H1 (cell line): ENCODE measurements at regions not wholly inside any gene's neighbourhood (a gene's known extent, or its start where the extent isn't known, plus 50 kb on each side); places are given as distances from the start of the nearest gene placed in this dataset.

Experiments used
- CTCF ChIA-PET: fragments of 300-600 bp; sonication (Branson Sonifier 250); formaldehyde crosslinking; loops from one replicate; lab custom pipeline; 2021; ENCODE audit not compliant: partially characterized antibody; lab: Charles Lee
- POLR2A ChIA-PET: fragments of 300-600 bp; sonication (Branson Sonifier 250); formaldehyde crosslinking; loops from one replicate; lab custom pipeline; 2021; ENCODE audit warnings: inconsistent platforms; ENCODE audit not compliant: partially characterized antibody; lab: Charles Lee
- DNase-seq, 2 experiments: peaks; one replicate each; pipeline versions ENCODE4 v3.0.0 to v3.0.0-alpha.2; 2010 to 2022; ENCODE audit warnings: low spot score in 2 of 2, low read depth in 1 of 2, mixed read lengths in 1 of 2
- FAIRE-seq: peaks from 2 replicates; lab custom pipeline; 2011; peaks lifted over from hg19 to GRCh38; lab: Jason Lieb, UNC
- H2AFZ ChIP-seq: 2 replicates; pipeline ENCODE4 v1.8.1; 2012; ENCODE audit warnings: low read length, inconsistent platforms
- H2AK5ac ChIP-seq: 2 replicates; pipeline ENCODE4 v1.6.1; 2013; ENCODE audit warnings: low read depth, low read length
- H2BK120ac ChIP-seq: replicated peaks from 2 replicates; pipeline ENCODE3; 2013; ENCODE audit warnings: low read depth, low read length, inconsistent platforms
- H2BK12ac ChIP-seq: 2 replicates; pipeline ENCODE4 v1.6.1; 2013; ENCODE audit warnings: low read depth, low read length
- H2BK15ac ChIP-seq: 2 replicates; pipeline ENCODE4 v1.6.1; 2013; ENCODE audit warnings: low read length
- H2BK20ac ChIP-seq: 2 replicates; pipeline ENCODE4 v1.6.1; 2013; ENCODE audit warnings: low read length
- H2BK5ac ChIP-seq: 2 replicates; pipeline ENCODE4 v1.6.1; 2013; ENCODE audit warnings: low read depth, low read length
- H3K14ac ChIP-seq: 2 replicates; pipeline ENCODE4 v1.6.1; 2013; ENCODE audit warnings: inconsistent platforms; ENCODE audit not compliant: insufficient read length
- H3K18ac ChIP-seq: 2 replicates; pipeline ENCODE4 v1.6.1; 2013; ENCODE audit warnings: low read length; ENCODE audit errors: extremely low read depth
- H3K23ac ChIP-seq: 2 replicates; pipeline ENCODE4 v1.6.1; 2013; ENCODE audit warnings: inconsistent platforms; ENCODE audit not compliant: insufficient read length
- H3K23me2 ChIP-seq: 2 replicates; pipeline ENCODE4 v1.6.1; 2013; ENCODE audit warnings: low read depth, low read length
- H3K27ac ChIP-seq: 2 replicates; pipeline ENCODE4 v1.6.1; 2011; ENCODE audit warnings: low read depth, low read length, inconsistent platforms
- H3K27me3 ChIP-seq, 4 experiments: replicated peaks in 1 of 4; 1 replicate in 1 of 4; 2 replicates in 3 of 4; pipeline versions ENCODE4 v1.6.1 to v1.8.1; 2011 to 2013; ENCODE audit warnings: low read length in 3 of 4, mild to moderate bottlenecking in 3 of 4, inconsistent platforms in 2 of 4, mixed read lengths in 2 of 4, moderate library complexity in 1 of 4; ENCODE audit not compliant: control insufficient read depth in 3 of 4, insufficient read depth in 3 of 4; ENCODE audit errors: extremely low read depth in 1 of 4
- H3K36me3 ChIP-seq, 4 experiments: 2 replicates each; pipeline versions ENCODE4 v1.6.1 to v1.8.1; 2011 to 2013; ENCODE audit warnings: mild to moderate bottlenecking in 4 of 4, low read length in 3 of 4, moderate library complexity in 2 of 4, control low read depth in 1 of 4, inconsistent platforms in 1 of 4; ENCODE audit not compliant: insufficient read depth in 4 of 4, control insufficient read depth in 2 of 4
- H3K4ac ChIP-seq: replicated peaks from 2 replicates; pipeline ENCODE3; 2013; ENCODE audit warnings: low read length, low read depth, mixed read lengths, inconsistent platforms; ENCODE audit not compliant: insufficient read length
- H3K4me1 ChIP-seq, 4 experiments: replicated peaks in 1 of 4; 1 replicate in 1 of 4; 2 replicates in 3 of 4; pipeline versions ENCODE4 v1.6.1 to v1.8.1; 2011 to 2013; ENCODE audit warnings: low read length in 3 of 4, inconsistent platforms in 2 of 4, mixed read lengths in 1 of 4; ENCODE audit not compliant: insufficient read depth in 4 of 4, control insufficient read depth in 3 of 4
- H3K4me2 ChIP-seq, 2 experiments: 2 replicates each; pipeline versions ENCODE4 v1.6.1 to v1.8.1; 2011 to 2013; ENCODE audit warnings: low read depth in 2 of 2, low read length in 2 of 2, control low read depth in 1 of 2, inconsistent platforms in 1 of 2, mild to moderate bottlenecking in 1 of 2; ENCODE audit not compliant: insufficient read depth in 1 of 2
- H3K4me3 ChIP-seq, 4 experiments: fragments of 200-600, 300-600 bp in 1 of 4; sonication (generic), shearing (Covaris generic), sonication (Bioruptor Twin) in 1 of 4; 2 replicates each; pipeline versions ENCODE4 v1.5.1 to v1.8.1; 2011 to 2016; ENCODE audit warnings: low read length in 4 of 4, low read depth in 3 of 4, control low read depth in 2 of 4, inconsistent platforms in 2 of 4, mild to moderate bottlenecking in 2 of 4, mixed read lengths in 1 of 4, moderate library complexity in 1 of 4; ENCODE audit not compliant: insufficient read depth in 2 of 4; ENCODE audit errors: extremely low read depth in 1 of 4
- H3K56ac ChIP-seq: replicated peaks from 2 replicates; pipeline ENCODE3; 2013; ENCODE audit warnings: low read depth, mild to moderate bottlenecking, mixed read lengths, low read length, inconsistent platforms; ENCODE audit not compliant: insufficient read length
- H3K79me1 ChIP-seq: 2 replicates; pipeline ENCODE4 v1.6.1; 2013; ENCODE audit warnings: low read depth, low read length, control low read depth
- H3K79me2 ChIP-seq, 2 experiments: 2 replicates each; pipeline versions ENCODE4 v1.6.1 to v1.8.1; 2012 to 2013; ENCODE audit warnings: low read length in 2 of 2, mild to moderate bottlenecking in 2 of 2, inconsistent platforms in 1 of 2; ENCODE audit not compliant: insufficient read depth in 2 of 2, control insufficient read depth in 1 of 2
- H3K9ac ChIP-seq, 4 experiments: replicated peaks in 1 of 4; 1 replicate in 1 of 4; 2 replicates in 3 of 4; pipeline versions ENCODE4 v1.6.1 to v1.8.1; 2011 to 2013; ENCODE audit warnings: low read depth in 3 of 4, low read length in 3 of 4, control low read depth in 2 of 4, mild to moderate bottlenecking in 2 of 4, moderate library complexity in 2 of 4, inconsistent platforms in 1 of 4; ENCODE audit errors: extremely low read depth in 1 of 4
- H3K9me3 ChIP-seq, 2 experiments: 2 replicates each; pipeline versions ENCODE4 v1.6.1 to v1.8.1; 2012 to 2013; ENCODE audit warnings: mild to moderate bottlenecking in 2 of 2, moderate library complexity in 2 of 2, control low read depth in 1 of 2, inconsistent platforms in 1 of 2, low read depth in 1 of 2, low read length in 1 of 2, mixed read lengths in 1 of 2; ENCODE audit not compliant: insufficient read depth in 2 of 2
- H4K20me1 ChIP-seq, 2 experiments: replicated peaks in 1 of 2; 2 replicates each; pipeline versions ENCODE3 to v1.8.1; 2011 to 2013; ENCODE audit warnings: inconsistent platforms in 2 of 2, low read length in 2 of 2, mild to moderate bottlenecking in 1 of 2; ENCODE audit not compliant: insufficient read depth in 2 of 2, control insufficient read depth in 1 of 2
- H4K5ac ChIP-seq: 2 replicates; pipeline ENCODE4 v1.6.1; 2013; ENCODE audit warnings: low read length, low read depth, mixed read lengths, inconsistent platforms; ENCODE audit not compliant: insufficient read length
- H4K8ac ChIP-seq: 2 replicates; pipeline ENCODE4 v1.8.0; 2013; ENCODE audit warnings: mild to moderate bottlenecking, moderate library complexity, low read length, inconsistent platforms; ENCODE audit not compliant: insufficient read depth; ENCODE audit errors: extremely low read depth
- H4K91ac ChIP-seq: replicated peaks from 2 replicates; pipeline ENCODE3; 2013; ENCODE audit warnings: low read length, mixed read lengths, inconsistent platforms; ENCODE audit not compliant: insufficient read length
- GTF2F1 ChIP-seq: IDR thresholded peaks from 2 replicates; pipeline ENCODE4 v1.6.1; 2012; ENCODE audit warnings: low read depth, low read length, improper control_type of control experiment, borderline replicate concordance
- JUND ChIP-seq: IDR thresholded peaks from 2 replicates; pipeline ENCODE4 v1.6.1; 2011; ENCODE audit warnings: mild to moderate bottlenecking, improper control_type of control experiment, low read length
- KDM5A ChIP-seq: fragments of 200-600 bp; IDR thresholded peaks from 2 replicates; pipeline ENCODE4 v1.7.1; 2012; ENCODE audit warnings: mild to moderate bottlenecking, low read length, inconsistent platforms, mixed read lengths
- POLR2A ChIP-seq, 2 experiments: IDR thresholded peaks; 1 replicate in 1 of 2; 2 replicates in 1 of 2; pipeline ENCODE4 v1.6.1; 2011; ENCODE audit warnings: low read depth in 2 of 2, low read length in 2 of 2, mild to moderate bottlenecking in 2 of 2; ENCODE audit errors: control extremely low read depth in 1 of 2
- POLR2AphosphoS5 ChIP-seq: IDR thresholded peaks from 2 replicates; pipeline ENCODE4 v1.6.1; 2011; ENCODE audit warnings: low read depth, low read length
- POU5F1 ChIP-seq: IDR thresholded peaks from 2 replicates; pipeline ENCODE4 v1.6.1; 2011; ENCODE audit warnings: low read depth, mild to moderate bottlenecking, low read length, moderate library complexity
- SAP30 ChIP-seq: fragments of 300-600 bp; sonication (generic); IDR thresholded peaks from 2 replicates; pipeline ENCODE4 v1.7.1; 2012; ENCODE audit warnings: low read length, moderate library complexity, mild to moderate bottlenecking, inconsistent platforms; ENCODE audit not compliant: insufficient read depth, insufficient replicate concordance
- SIRT6 ChIP-seq: IDR thresholded peaks from one replicate; pipeline ENCODE4 v1.7.1; 2012; ENCODE audit warnings: low read length, inconsistent platforms
- SP1 ChIP-seq: IDR thresholded peaks from 2 replicates; pipeline ENCODE4 v1.6.1; 2011; ENCODE audit warnings: low read depth, low read length
- WGBS, 2 experiments: shearing (Covaris generic) in 1 of 2; methylation state at CpG; one replicate each; pipeline versions ENCODE4 v1.1.6 to v1.1.7; 2013 to 2015; ENCODE audit warnings: low lambda C conversion rate in 2 of 2, mixed read lengths in 2 of 2, inconsistent platforms in 1 of 2, low coverage in 1 of 2, missing lambda C conversion rate in 1 of 2; ENCODE audit not compliant: insufficient replicate concordance in 2 of 2, insufficient coverage in 1 of 2, insufficient read length in 1 of 2; ENCODE audit errors: extremely low coverage in 1 of 2, missing lambda C conversion rate in 1 of 2; 5-methylcytosine and 5-hydroxymethylcytosine counted together
- TF ChIP-seq, protein P1 (sequence below), 3 experiments: IDR thresholded peaks; 1 replicate in 2 of 3; 2 replicates in 1 of 3; pipeline versions ENCODE4 v1.5.1 to v1.6.1; 2011; ENCODE audit warnings: low read length in 3 of 3, mild to moderate bottlenecking in 3 of 3, inconsistent platforms in 2 of 3, low read depth in 1 of 3, moderate library complexity in 1 of 3; ENCODE audit not compliant: insufficient read depth in 1 of 3; ENCODE audit errors: control extremely low read depth in 1 of 3
- TF ChIP-seq, protein P2 (sequence below): IDR thresholded peaks from 2 replicates; pipeline ENCODE4 v1.6.1; 2011; ENCODE audit warnings: low read depth, mild to moderate bottlenecking, low read length; ENCODE audit not compliant: insufficient read depth

GRCh38 chr2:226052772-226053416, 653.4 kb downstream of the NYAP2 start:
- Histone ChIP-seq H4K20me1 (no peaks in the 10 kb centered on the region), H3K27me3 (peaks cover 0 to 1% (median 0%) of the 10 kb centered on the region in 4 experiments; a peak in 1 of 7 replicates), H2BK5ac (no peak overlapping the region), H2BK120ac (no peak overlapping the region), H4K8ac (no peak overlapping the region), H4K91ac (no peak overlapping the region), H3K4ac (no peak overlapping the region), H2AFZ (no peak overlapping the region), H3K27ac (no peak overlapping the region), H3K14ac (no peak overlapping the region), H3K23me2 (no peaks in the 10 kb centered on the region), H2AK5ac (no peak overlapping the region), H4K5ac (no peak overlapping the region), H3K9me3 (no peaks in the 10 kb centered on the region), H3K9ac (no peak overlapping the region), H3K36me3 (no peaks in the 10 kb centered on the region), H3K4me1 (no peaks in the 10 kb centered on the region), H2BK12ac (no peak overlapping the region), H3K4me2 (no peak overlapping the region), H3K56ac (no peak overlapping the region), H3K4me3 (no peak overlapping the region), H2BK15ac (no peak overlapping the region), H3K79me2 (no peaks in the 10 kb centered on the region), H3K18ac (no peak overlapping the region), H3K79me1 (no peaks in the 10 kb centered on the region), H2BK20ac (no peak overlapping the region), H3K23ac (no peak overlapping the region)
- DNase-seq (no peak), FAIRE-seq (no peak)
- ChIA-PET POLR2A (interaction anchor here (0.7 kb wide), 1 partner anchor 23 kb away, joined by 3 read pairs; no protein-coding TSS in a partner anchor), CTCF (no interaction called here)
- WGBS, 2 experiments = 94% methylated on average over 6 of the region's 6 CpGs; no CpG with 5 or more reads in 1 of the 2 experiments
- no peak for TF ChIP-seq SP1
- TF ChIP-seq POLR2AphosphoS5 = no peak
- no peak for TF ChIP-seq KDM5A
- TF ChIP-seq POLR2A (IDR thresholded peaks at IDR 0.05; ENCODE audit: control extremely low read depth in 1 of 2, low read depth in 2 of 2, low read length in 2 of 2) = no peak
- no peak for TF ChIP-seq GTF2F1
- TF ChIP-seq, protein P1, sequence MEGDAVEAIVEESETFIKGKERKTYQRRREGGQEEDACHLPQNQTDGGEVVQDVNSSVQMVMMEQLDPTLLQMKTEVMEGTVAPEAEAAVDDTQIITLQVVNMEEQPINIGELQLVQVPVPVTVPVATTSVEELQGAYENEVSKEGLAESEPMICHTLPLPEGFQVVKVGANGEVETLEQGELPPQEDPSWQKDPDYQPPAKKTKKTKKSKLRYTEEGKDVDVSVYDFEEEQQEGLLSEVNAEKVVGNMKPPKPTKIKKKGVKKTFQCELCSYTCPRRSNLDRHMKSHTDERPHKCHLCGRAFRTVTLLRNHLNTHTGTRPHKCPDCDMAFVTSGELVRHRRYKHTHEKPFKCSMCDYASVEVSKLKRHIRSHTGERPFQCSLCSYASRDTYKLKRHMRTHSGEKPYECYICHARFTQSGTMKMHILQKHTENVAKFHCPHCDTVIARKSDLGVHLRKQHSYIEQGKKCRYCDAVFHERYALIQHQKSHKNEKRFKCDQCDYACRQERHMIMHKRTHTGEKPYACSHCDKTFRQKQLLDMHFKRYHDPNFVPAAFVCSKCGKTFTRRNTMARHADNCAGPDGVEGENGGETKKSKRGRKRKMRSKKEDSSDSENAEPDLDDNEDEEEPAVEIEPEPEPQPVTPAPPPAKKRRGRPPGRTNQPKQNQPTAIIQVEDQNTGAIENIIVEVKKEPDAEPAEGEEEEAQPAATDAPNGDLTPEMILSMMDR (IDR thresholded peaks at IDR 0.05; ENCODE audit: control extremely low read depth in 1 of 3, insufficient read depth in 1 of 3, low read depth in 1 of 3, low read length in 3 of 3) = no peak
- no peak for TF ChIP-seq POU5F1
- TF ChIP-seq, protein P2, sequence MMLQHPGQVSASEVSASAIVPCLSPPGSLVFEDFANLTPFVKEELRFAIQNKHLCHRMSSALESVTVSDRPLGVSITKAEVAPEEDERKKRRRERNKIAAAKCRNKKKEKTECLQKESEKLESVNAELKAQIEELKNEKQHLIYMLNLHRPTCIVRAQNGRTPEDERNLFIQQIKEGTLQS = no peak
- no peak for TF ChIP-seq JUND
- no peak for TF ChIP-seq SAP30
- no peak for TF ChIP-seq SIRT6
